Stimulated activated CD8-positive, alpha-beta memory T cell treated with anti-CD3 and anti-CD28 coated beads, Interleukin-7, amount 100 ng/mL, for 48 hours (primary cell): ENCODE measurements at regions not wholly inside any gene's neighbourhood (a gene's known extent, or its start where the extent isn't known, plus 50 kb on each side); places are given as distances from the start of the nearest gene placed in this dataset.

ENCODE experiments used
- DNase-seq, 2 donors: peaks; one replicate each; pipeline ENCODE4 v3.0.0-alpha.2; 2020; ENCODE audit warnings: low read depth in 1 of 2; ENCODE audit errors: extremely low read depth in 1 of 2

GRCh38 chr1:36559061-36559460 is 76.3 kb upstream of the CSF3R start:
- DNase-seq = no peak

GRCh38 chr1:36557041-36558000 is 74.6 kb upstream of the CSF3R start:
- no peak for DNase-seq

- DNase-seq = no peak
Observed at GRCh38 chr1:36555041-36555440, 72.3 kb upstream of the CSF3R start.

GRCh38 chr1:36554323-36554628 is 71.6 kb upstream of the CSF3R start:
- DNase-seq = no peak

GRCh38 chr1:36553591-36554322 is 71.0 kb upstream of the CSF3R start:
- DNase-seq = peak; percentile 31 to 59

- no peak for DNase-seq
Observed at GRCh38 chr1:36542962-36543515, 60.3 kb upstream of the CSF3R start.

- DNase-seq = no peak
Observed at GRCh38 chr1:36542024-36542961, 59.6 kb upstream of the CSF3R start.

GRCh38 chr1:36540056-36540455 is 57.3 kb upstream of the CSF3R start:
- DNase-seq = no peak

GRCh38 chr1:36539526-36539925 is 56.8 kb upstream of the CSF3R start:
- DNase-seq = no peak

GRCh38 chr1:36537991-36538390 is 55.3 kb upstream of the CSF3R start:
- DNase-seq = no peak

GRCh38 chr1:36537190-36537768 is 54.6 kb upstream of the CSF3R start:
- no peak for DNase-seq

- no peak for DNase-seq
Observed at GRCh38 chr1:36536727-36537126, 54.0 kb upstream of the CSF3R start.

- no peak for DNase-seq
Observed at GRCh38 chr1:36534711-36535412, 52.1 kb upstream of the CSF3R start.

GRCh38 chr1:36533897-36534296 is 51.2 kb upstream of the CSF3R start:
- no peak for DNase-seq

- no peak for DNase-seq
Observed at GRCh38 chr1:36532810-36533401, 50.2 kb upstream of the CSF3R start.
